WTC11 (cell line): ENCODE measurements at regions not wholly inside any gene's neighbourhood (a gene's known extent, or its start where the extent isn't known, plus 50 kb on each side); places are given as distances from the start of the nearest gene placed in this dataset.

Experiments used
- ATAC-seq: fragments of 200-7000 bp; cut with Tn5 transposase; 2 replicates; pipeline ENCODE4 v1.10.0; 2021; ENCODE audit warnings: mild to moderate bottlenecking, moderate library complexity
- CTCF ChIA-PET: fragments of 300-600 bp; sonication (Branson Sonifier 250); formaldehyde crosslinking; loops from one replicate; lab custom pipeline; 2021; ENCODE audit warnings: antibody characterized with exemption; lab: Charles Lee
- POLR2A ChIA-PET: fragments of 350-600 bp; sonication (Branson Sonifier 250); formaldehyde crosslinking; loops from one replicate; lab custom pipeline; 2021; ENCODE audit warnings: antibody characterized with exemption; lab: Charles Lee
- DNase-seq: peaks from one replicate; pipeline ENCODE4 v3.0.0; 2021; ENCODE audit warnings: low spot score
- H3K27ac Mint-ChIP-seq: 2 replicates; pipeline ENCODE4 v1.8.0; 2021; ENCODE audit warnings: mixed read lengths
- H3K27me3 Mint-ChIP-seq: 2 replicates; pipeline ENCODE4 v1.8.0; 2021; ENCODE audit warnings: low read depth, mild to moderate bottlenecking, moderate library complexity, mixed read lengths
- H3K36me3 Mint-ChIP-seq: 2 replicates; pipeline ENCODE4 v1.8.0; 2021; ENCODE audit warnings: mixed read lengths
- H3K4me1 Mint-ChIP-seq: 2 replicates; pipeline ENCODE4 v1.8.0; 2022; ENCODE audit warnings: mixed read lengths
- H3K4me3 Mint-ChIP-seq: 2 replicates; pipeline ENCODE4 v1.8.0; 2021; ENCODE audit warnings: mild to moderate bottlenecking, moderate library complexity, mixed read lengths
- H3K9me3 Mint-ChIP-seq: 2 replicates; pipeline ENCODE4 v1.8.0; 2021; ENCODE audit warnings: mixed read lengths
- CBFB ChIP-seq: sonication (generic); formaldehyde crosslinking; IDR thresholded peaks from 2 replicates; pipeline ENCODE4 v1.8.1; 2022; ENCODE audit warnings: mild to moderate bottlenecking, low read depth, missing genetic modification reagents
- CREM ChIP-seq: sonication (generic); formaldehyde crosslinking; IDR thresholded peaks from 2 replicates; pipeline ENCODE4 v1.8.1; 2022; ENCODE audit warnings: mild to moderate bottlenecking, missing genetic modification reagents, moderate library complexity
- E2F5 ChIP-seq: sonication (generic); formaldehyde crosslinking; IDR thresholded peaks from 2 replicates; pipeline ENCODE4 v1.8.1; 2022; ENCODE audit warnings: mild to moderate bottlenecking, moderate library complexity, missing genetic modification reagents
- ELF4 ChIP-seq: sonication (generic); formaldehyde crosslinking; IDR thresholded peaks from 2 replicates; pipeline ENCODE4 v1.8.1; 2022; ENCODE audit warnings: low read depth, mild to moderate bottlenecking, moderate library complexity, missing genetic modification reagents
- FOXJ3 ChIP-seq: sonication (generic); formaldehyde crosslinking; IDR thresholded peaks from 2 replicates; pipeline ENCODE4 v1.9.0; 2021; ENCODE audit warnings: missing genetic modification reagents, mild to moderate bottlenecking, borderline replicate concordance
- FOXP1 ChIP-seq: sonication (generic); formaldehyde crosslinking; IDR thresholded peaks from 2 replicates; pipeline ENCODE4 v1.8.0; 2022; ENCODE audit warnings: missing genetic modification reagents, mild to moderate bottlenecking, moderate library complexity, borderline replicate concordance
- IRF2 ChIP-seq: sonication (generic); formaldehyde crosslinking; IDR thresholded peaks from 2 replicates; pipeline ENCODE4 v1.8.0; 2022; ENCODE audit warnings: low read depth, missing genetic modification reagents, borderline replicate concordance
- NR2C2 ChIP-seq: sonication (generic); formaldehyde crosslinking; IDR thresholded peaks from 2 replicates; pipeline ENCODE4 v1.8.0; 2022; ENCODE audit warnings: mild to moderate bottlenecking, missing genetic modification reagents
- PRDM15 ChIP-seq: sonication (generic); formaldehyde crosslinking; IDR thresholded peaks from 2 replicates; pipeline ENCODE4 v1.8.0; 2022; ENCODE audit warnings: missing genetic modification reagents
- TEAD1 ChIP-seq: sonication (generic); formaldehyde crosslinking; IDR thresholded peaks from 2 replicates; pipeline ENCODE4 v1.8.0; 2022; ENCODE audit warnings: mild to moderate bottlenecking, missing genetic modification reagents
- TP53 ChIP-seq: sonication (generic); formaldehyde crosslinking; IDR thresholded peaks from 2 replicates; pipeline ENCODE4 v1.8.1; 2023; ENCODE audit warnings: mild to moderate bottlenecking, missing genetic modification reagents
- ZNF232 ChIP-seq: sonication (generic); formaldehyde crosslinking; IDR thresholded peaks from 2 replicates; pipeline ENCODE4 v1.8.0; 2022; ENCODE audit warnings: mild to moderate bottlenecking, missing genetic modification reagents
- TF ChIP-seq, protein P1 (sequence below): sonication (generic); formaldehyde crosslinking; IDR thresholded peaks from 2 replicates; pipeline ENCODE4 v1.8.1; 2022; ENCODE audit warnings: low read depth, missing genetic modification reagents, borderline replicate concordance
- TF ChIP-seq, protein P2 (sequence below): sonication (generic); formaldehyde crosslinking; IDR thresholded peaks from 2 replicates; pipeline ENCODE4 v1.8.1; 2023; ENCODE audit warnings: mild to moderate bottlenecking, missing genetic modification reagents, moderate library complexity
- TF ChIP-seq, protein P3 (sequence below): sonication (generic); formaldehyde crosslinking; IDR thresholded peaks from 2 replicates; pipeline ENCODE4 v1.8.1; 2022; ENCODE audit warnings: low read depth, mild to moderate bottlenecking, moderate library complexity, missing genetic modification reagents, borderline replicate concordance

DNA sequence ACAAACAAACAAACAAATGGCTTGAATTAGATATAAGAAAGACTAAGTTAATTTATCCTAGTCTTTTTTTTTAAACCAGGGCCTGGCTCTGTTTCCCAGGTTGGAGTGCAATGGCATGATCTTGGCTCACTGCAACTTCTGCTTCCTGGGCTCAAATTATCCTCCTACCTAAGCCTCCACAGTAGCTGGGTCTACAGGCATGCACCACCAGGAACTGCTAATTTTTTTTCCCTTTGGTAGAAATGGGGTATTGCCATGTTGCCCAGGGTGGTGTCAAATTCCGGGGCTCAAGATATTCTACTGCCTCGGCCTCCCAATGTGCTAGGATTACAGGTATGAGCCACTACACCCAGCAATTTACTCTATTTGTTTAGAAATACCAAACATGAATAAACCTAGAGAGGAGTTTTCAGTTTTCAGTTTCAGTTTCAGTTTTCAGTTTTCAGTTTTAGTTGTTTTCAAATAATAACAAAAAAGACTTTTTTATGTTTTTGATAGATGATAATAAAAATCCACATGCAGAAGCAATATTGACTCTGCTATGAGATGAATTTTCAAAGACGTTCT lies 817.0 kb downstream of the FLRT2 start:
- TF ChIP-seq E2F5 (CRISPR knock-in tag) (no peak), TEAD1 (CRISPR knock-in tag) (no peak), CREM (CRISPR knock-in tag) (no peak), ZNF232 (CRISPR knock-in tag) (no peak)
- ATAC-seq: no peak
- H3K9me3 Mint-ChIP-seq: peaks cover 2% of the 10 kb centered on the region
- H3K4me3 Mint-ChIP-seq: no peak overlapping the region
- POLR2A ChIA-PET: no interaction called here
- H3K27ac Mint-ChIP-seq: no peak overlapping the region
- CTCF ChIA-PET: no interaction called here
- DNase-seq: no peak
- H3K4me1 Mint-ChIP-seq: no peaks in the 10 kb centered on the region
- no peaks in the 10 kb centered on the region for H3K36me3 Mint-ChIP-seq
- H3K27me3 Mint-ChIP-seq: no peaks in the 10 kb centered on the region

GRCh38 chr14:86334355-86334754 lies 804.4 kb downstream of the FLRT2 start:
- Mint-ChIP-seq H3K4me3 (no peak overlapping the region), H3K4me1 (no peaks in the 10 kb centered on the region)
- ATAC-seq: no peak

DNA sequence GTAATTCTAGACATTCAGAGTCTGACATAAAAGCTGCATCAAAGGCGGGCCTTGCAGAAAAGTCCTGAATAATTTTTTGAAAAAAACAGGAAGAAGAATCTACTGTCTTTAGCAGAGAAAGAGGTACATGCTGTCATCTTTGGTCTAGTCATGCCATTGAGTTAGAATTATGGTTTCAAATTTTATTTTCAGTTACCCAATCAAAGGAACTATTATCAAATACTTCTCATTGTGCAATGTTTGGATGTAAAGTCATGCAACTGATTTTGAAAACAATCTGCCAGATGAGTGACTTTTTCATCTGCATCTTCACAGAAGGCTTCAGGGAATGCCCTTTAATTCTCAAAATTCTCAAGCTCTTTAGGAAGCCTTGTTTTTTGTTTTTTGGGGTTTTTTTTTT lies 803.5 kb downstream of the FLRT2 start:
- no peak for ATAC-seq
- ChIA-PET CTCF (no interaction called here), POLR2A (no interaction called here)
- Mint-ChIP-seq H3K4me3 (no peak overlapping the region), H3K27ac (no peak overlapping the region), H3K4me1 (no peaks in the 10 kb centered on the region), H3K36me3 (no peaks in the 10 kb centered on the region), H3K27me3 (no peaks in the 10 kb centered on the region; the same call in 1 of the 2 replicates), H3K9me3 (no peaks in the 10 kb centered on the region)
- DNase-seq: no peak
- TF ChIP-seq FOXJ3: no peak
- no peak for TF ChIP-seq PRDM15

More at GRCh38 chr14:86334355-86334754, 804.4 kb downstream of the FLRT2 start:
- CTCF ChIA-PET: no interaction called here
- Mint-ChIP-seq H3K36me3 (no peaks in the 10 kb centered on the region), H3K27ac (no peak overlapping the region), H3K9me3 (no peaks in the 10 kb centered on the region), H3K27me3 (no peaks in the 10 kb centered on the region; the same call in 1 of the 2 replicates)
- POLR2A ChIA-PET: interaction anchor here (0.6 kb wide), 1 partner anchor 79 kb away, joined by 7 read pairs; no protein-coding TSS in a partner anchor
- TF ChIP-seq TP53 (no peak), CBFB (CRISPR knock-in tag) (no peak), FOXP1 (no peak), ZNF232 (CRISPR knock-in tag) (no peak), IRF2 (CRISPR knock-in tag) (no peak), ELF4 (CRISPR knock-in tag) (no peak), NR2C2 (CRISPR knock-in tag) (no peak)
- TF ChIP-seq, protein P1, sequence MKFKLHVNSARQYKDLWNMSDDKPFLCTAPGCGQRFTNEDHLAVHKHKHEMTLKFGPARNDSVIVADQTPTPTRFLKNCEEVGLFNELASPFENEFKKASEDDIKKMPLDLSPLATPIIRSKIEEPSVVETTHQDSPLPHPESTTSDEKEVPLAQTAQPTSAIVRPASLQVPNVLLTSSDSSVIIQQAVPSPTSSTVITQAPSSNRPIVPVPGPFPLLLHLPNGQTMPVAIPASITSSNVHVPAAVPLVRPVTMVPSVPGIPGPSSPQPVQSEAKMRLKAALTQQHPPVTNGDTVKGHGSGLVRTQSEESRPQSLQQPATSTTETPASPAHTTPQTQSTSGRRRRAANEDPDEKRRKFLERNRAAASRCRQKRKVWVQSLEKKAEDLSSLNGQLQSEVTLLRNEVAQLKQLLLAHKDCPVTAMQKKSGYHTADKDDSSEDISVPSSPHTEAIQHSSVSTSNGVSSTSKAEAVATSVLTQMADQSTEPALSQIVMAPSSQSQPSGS (CRISPR knock-in tag): no peak
- TF ChIP-seq, protein P2, sequence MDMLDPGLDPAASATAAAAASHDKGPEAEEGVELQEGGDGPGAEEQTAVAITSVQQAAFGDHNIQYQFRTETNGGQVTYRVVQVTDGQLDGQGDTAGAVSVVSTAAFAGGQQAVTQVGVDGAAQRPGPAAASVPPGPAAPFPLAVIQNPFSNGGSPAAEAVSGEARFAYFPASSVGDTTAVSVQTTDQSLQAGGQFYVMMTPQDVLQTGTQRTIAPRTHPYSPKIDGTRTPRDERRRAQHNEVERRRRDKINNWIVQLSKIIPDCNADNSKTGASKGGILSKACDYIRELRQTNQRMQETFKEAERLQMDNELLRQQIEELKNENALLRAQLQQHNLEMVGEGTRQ (CRISPR knock-in tag): no peak
- TF ChIP-seq, protein P3, sequence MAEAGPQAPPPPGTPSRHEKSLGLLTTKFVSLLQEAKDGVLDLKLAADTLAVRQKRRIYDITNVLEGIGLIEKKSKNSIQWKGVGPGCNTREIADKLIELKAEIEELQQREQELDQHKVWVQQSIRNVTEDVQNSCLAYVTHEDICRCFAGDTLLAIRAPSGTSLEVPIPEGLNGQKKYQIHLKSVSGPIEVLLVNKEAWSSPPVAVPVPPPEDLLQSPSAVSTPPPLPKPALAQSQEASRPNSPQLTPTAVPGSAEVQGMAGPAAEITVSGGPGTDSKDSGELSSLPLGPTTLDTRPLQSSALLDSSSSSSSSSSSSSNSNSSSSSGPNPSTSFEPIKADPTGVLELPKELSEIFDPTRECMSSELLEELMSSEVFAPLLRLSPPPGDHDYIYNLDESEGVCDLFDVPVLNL (CRISPR knock-in tag): no peak
- DNase-seq: no peak
